GM12891 (cell line): ENCODE measurements at regions not wholly inside any gene's neighbourhood (a gene's known extent, or its start where the extent isn't known, plus 50 kb on each side); places are given as distances from the start of the nearest gene placed in this dataset.
A peak's percentile ranks its signal among the peaks of the same experiment; 100 is the strongest.

ENCODE experiments used
- DNase-seq: peaks from one replicate; pipeline ENCODE4 v3.0.0; 2011; ENCODE audit warnings: low spot score; ENCODE audit not compliant: insufficient read length
- FAIRE-seq: peaks from 2 replicates; lab custom pipeline; 2011; peaks lifted over from hg19 to GRCh38; lab: Jason Lieb, UNC
- PAX5 ChIP-seq: IDR thresholded peaks from 2 replicates; pipeline ENCODE4 v1.6.1; 2011; ENCODE audit warnings: low read length, moderate library complexity, mild to moderate bottlenecking; ENCODE audit not compliant: insufficient read depth, severe bottlenecking
- POLR2A ChIP-seq: IDR thresholded peaks from 2 replicates; pipeline ENCODE4 v1.6.1; 2011; ENCODE audit warnings: low read depth, low read length, control low read depth
- POLR2AphosphoS5 ChIP-seq: IDR thresholded peaks from 2 replicates; pipeline ENCODE4 v1.6.1; 2011; ENCODE audit warnings: low read depth, low read length, control low read depth
- POU2F2 ChIP-seq: IDR thresholded peaks from 2 replicates; pipeline ENCODE4 v1.6.1; 2011; ENCODE audit warnings: low read depth, mild to moderate bottlenecking, control low read depth, low read length, moderate library complexity
- SPI1 ChIP-seq: IDR thresholded peaks from 2 replicates; pipeline ENCODE4 v1.6.1; 2011; ENCODE audit warnings: low read depth, low read length, control low read depth
- TAF1 ChIP-seq: IDR thresholded peaks from 2 replicates; pipeline ENCODE4 v1.6.1; 2011; ENCODE audit warnings: low read depth, low read length, control low read depth

- FAIRE-seq (no peak), DNase-seq (no peak)
- TF ChIP-seq TAF1, result no peak
Measured at GRCh38 chr1:187280031-187280430, 451.3 kb downstream of the PLA2G4A start.

- FAIRE-seq (no peak), DNase-seq (no peak)
- TF ChIP-seq TAF1, result no peak
- no peak for TF ChIP-seq SPI1
- no peak for TF ChIP-seq POLR2A
- no peak for TF ChIP-seq PAX5
- TF ChIP-seq POU2F2, result no peak
- no peak for TF ChIP-seq POLR2AphosphoS5
Measured at GRCh38 chr1:187281085-187281484, 452.3 kb downstream of the PLA2G4A start.

DNA sequence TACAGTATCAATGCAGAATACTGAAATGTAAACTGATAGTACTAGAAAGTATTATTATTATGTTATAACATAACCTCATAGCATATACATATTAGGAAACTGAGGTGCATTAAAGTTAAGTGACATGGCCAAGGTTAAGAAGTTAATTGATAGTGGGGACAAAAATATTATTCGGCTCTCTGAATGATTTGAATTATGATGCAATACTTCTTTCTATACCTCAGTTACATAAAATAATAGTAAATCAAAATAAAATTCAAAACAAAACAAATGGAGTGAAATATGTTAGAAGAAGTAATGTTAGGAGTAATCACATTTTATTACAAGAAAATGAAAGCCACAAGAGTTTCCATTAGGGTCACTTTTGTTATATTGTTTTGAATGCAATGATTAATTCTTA, 455.2 kb downstream of the PLA2G4A start:
- DNase-seq (no peak), FAIRE-seq (no peak)
- TF ChIP-seq POU2F2, result no peak
- no peak for TF ChIP-seq POLR2AphosphoS5
- TF ChIP-seq PAX5, result no peak
- no peak for TF ChIP-seq POLR2A
- TF ChIP-seq SPI1, result no peak
- no peak for TF ChIP-seq TAF1

- TF ChIP-seq PAX5 (no peak), POLR2A (no peak), SPI1 (peak; percentile 53; the same call in 1 of the 2 replicates)
- FAIRE-seq (no peak), DNase-seq (no peak)
Measured at GRCh38 chr1:187294421-187295201, 465.9 kb downstream of the PLA2G4A start.

DNA sequence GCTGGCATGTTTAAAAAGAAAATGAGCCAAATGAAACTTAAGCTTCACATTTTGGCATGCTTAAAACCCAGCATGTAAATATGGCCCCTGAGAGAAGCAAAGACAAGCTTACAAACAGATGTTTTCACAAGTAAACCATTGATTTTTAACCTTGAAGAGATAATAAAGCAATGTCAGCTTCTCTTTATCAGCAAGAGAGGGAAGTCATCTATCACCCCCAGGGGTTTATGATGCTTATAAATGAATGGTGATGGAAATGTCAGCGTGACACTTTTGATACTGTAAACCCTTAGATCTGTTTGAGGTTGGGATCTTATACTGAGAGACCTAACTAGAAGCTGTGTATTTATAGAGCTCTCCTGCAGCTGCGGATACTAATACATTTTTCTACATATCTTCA, 471.3 kb downstream of the PLA2G4A start:
- FAIRE-seq (no peak), DNase-seq (no peak)
- no peak for TF ChIP-seq POU2F2
- no peak for TF ChIP-seq PAX5
- no peak for TF ChIP-seq TAF1
- no peak for TF ChIP-seq POLR2AphosphoS5
- no peak for TF ChIP-seq SPI1
- TF ChIP-seq POLR2A, result no peak

DNA sequence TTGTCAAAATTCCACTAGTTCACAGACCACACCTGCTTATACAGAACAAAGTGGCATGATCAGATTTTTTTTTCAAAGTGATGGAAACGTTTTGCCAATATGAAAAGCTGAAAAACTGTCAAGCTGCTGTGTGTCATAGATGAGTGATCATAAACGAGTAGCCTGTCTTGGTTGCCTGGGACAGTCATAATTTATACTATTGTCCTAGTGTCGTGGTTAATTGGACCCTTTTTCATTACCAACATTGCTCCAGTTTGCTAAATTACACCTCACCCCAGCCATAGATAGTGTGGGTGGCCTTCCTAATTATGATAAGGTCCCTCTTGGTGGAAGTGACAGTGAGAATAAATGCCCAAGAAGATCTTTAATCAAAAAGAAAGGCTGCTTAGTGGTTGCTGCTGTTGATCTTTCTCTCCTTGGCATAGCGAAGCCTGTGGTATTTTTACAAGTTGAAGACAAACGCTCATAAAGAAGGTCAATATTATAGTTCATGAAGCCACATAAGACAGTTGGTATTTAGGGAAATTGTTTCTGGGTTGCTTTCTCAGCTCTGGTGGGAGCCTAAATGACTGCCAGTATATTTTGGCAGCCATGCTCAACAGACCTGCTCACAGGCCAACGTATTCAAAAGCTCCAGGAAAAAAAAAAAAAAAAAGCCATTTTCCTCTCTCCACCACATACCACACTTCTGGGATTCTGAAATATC, 478.1 kb downstream of the PLA2G4A start:
- DNase-seq, result no peak
- no peak for TF ChIP-seq PAX5
- TF ChIP-seq SPI1, result no peak
- TF ChIP-seq TAF1, result no peak
- TF ChIP-seq POU2F2, result no peak
- no peak for TF ChIP-seq POLR2A
- no peak for TF ChIP-seq POLR2AphosphoS5
- no peak for FAIRE-seq

DNA sequence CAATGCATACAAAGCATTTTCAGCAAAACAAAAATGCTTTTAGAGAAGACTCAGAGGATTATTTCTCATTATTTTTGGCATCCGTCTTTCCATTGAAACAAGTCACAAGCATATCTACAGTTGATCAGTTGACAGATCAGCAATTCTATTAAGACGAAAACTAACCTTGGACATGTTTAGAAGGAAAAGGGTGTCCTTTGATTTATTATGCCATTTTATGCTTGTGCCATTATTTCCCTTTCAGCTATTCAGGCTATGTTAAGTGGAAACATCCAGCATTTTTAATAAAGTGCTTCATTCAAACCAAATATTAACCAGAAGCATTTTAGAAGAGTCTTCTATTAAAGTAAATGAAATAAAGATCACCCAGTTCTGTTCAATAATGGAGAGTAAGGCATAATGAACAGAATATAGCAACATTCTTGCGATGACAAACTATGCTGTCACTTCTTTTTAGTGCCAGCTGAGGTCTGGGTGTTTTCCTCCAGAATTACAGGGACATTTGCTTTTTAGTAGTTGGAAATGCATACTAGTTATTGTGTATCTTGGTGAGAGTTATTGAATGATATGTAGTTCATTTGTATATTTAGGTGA, 481.4 kb downstream of the PLA2G4A start:
- no peak for DNase-seq
- FAIRE-seq, result no peak
- TF ChIP-seq SPI1 (no peak), TAF1 (no peak), POU2F2 (no peak), POLR2AphosphoS5 (no peak), PAX5 (no peak), POLR2A (no peak)

DNA sequence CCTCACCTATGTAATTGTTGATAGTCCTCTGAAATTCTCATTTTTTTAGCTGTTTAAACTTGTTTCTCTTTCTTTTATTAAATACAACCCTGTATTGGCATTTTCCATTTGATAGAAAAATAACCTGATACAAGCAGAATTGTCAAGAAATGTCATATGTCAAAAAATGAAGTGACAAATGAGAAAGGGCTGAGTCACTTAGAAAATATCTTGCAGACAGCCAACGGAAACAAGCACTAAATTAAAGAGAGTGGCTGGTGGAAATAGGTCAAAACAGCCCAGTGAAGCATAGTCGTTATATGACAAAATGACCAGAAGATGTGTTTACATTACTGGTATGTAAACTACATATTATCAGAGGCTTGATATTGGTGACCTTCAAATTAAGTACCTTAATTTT, 484.4 kb downstream of the PLA2G4A start:
- FAIRE-seq, result no peak
- no peak for DNase-seq

DNA sequence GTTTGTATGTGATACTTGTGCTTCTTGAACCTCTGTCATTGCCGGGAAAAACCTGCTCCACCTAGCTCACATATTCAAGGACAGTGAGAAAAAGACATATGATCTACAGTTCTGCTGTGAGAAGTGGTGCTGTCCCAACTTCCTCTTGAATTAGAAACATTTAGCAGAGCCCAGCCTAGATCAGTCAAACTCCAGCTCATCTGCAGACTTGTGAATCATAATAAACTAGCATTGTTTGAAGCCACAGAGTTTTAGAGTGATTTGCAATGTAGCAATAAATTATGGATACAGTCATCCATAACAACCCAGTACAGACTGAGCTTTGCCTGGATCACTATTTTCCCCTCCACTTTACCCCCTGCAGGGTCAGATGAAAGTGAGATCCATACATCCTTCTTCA, 497.8 kb downstream of the PLA2G4A start:
- DNase-seq (no peak), FAIRE-seq (no peak)
- no peak for TF ChIP-seq PAX5
- no peak for TF ChIP-seq SPI1
- no peak for TF ChIP-seq TAF1
- TF ChIP-seq POU2F2, result no peak
- TF ChIP-seq POLR2AphosphoS5, result no peak

More for the DNA sequence above, 484.4 kb downstream of the PLA2G4A start:
- TF ChIP-seq PAX5 (no peak), POLR2A (no peak), POU2F2 (no peak), POLR2AphosphoS5 (no peak), SPI1 (no peak), TAF1 (no peak)
